ENCODE measurements at regions not wholly inside any gene's neighbourhood (a gene's known extent, or its start where the extent isn't known, plus 50 kb on each side); places are given as distances from the start of the nearest gene placed in this dataset.
"Not testable (repeated sequence)": the region's sequence is repeated elsewhere in the genome, so short reads cannot be mapped to it uniquely, and the experiment has no call there.

GRCh38 chrX:130549382-130549781 is 147.6 kb downstream of the RBMX2 start:
- in situ Hi-C loops (cut with MboI; ENCODE audit: low sequenced_read_pairs) = loop anchor here (25.0 kb wide), 1 partner anchor 363 kb away; the partner anchor contains the start of gene ENOX2

- in situ Hi-C loops (cut with MboI; ENCODE audit: low sequenced_read_pairs) = no loop called here
Measured at GRCh38 chrX:130550351-130550750, 148.6 kb downstream of the RBMX2 start.

GRCh38 chrX:130552444-130553073 is 150.8 kb downstream of the RBMX2 start:
- in situ Hi-C loops (cut with MboI; ENCODE audit: low sequenced_read_pairs) = no loop called here

GRCh38 chrX:130555341-130555740 is 153.6 kb downstream of the RBMX2 start:
- in situ Hi-C loops (cut with MboI; ENCODE audit: low sequenced_read_pairs) = no loop called here

GRCh38 chrX:130555757-130556156 is 154.0 kb downstream of the RBMX2 start:
- in situ Hi-C loops (cut with MboI; ENCODE audit: low sequenced_read_pairs) = no loop called here

GRCh38 chrX:130556951-130557350 is 155.2 kb downstream of the RBMX2 start:
- in situ Hi-C loops (cut with MboI; ENCODE audit: low sequenced_read_pairs) = no loop called here

- in situ Hi-C loops (cut with MboI; ENCODE audit: low sequenced_read_pairs) = no loop called here
Measured at GRCh38 chrX:130560544-130560943, 158.8 kb downstream of the RBMX2 start.

- in situ Hi-C loops (cut with MboI; ENCODE audit: low sequenced_read_pairs) = no loop called here
Measured at GRCh38 chrX:130561930-130562329, 160.1 kb downstream of the RBMX2 start.

GRCh38 chrX:130563476-130563875 is 161.7 kb downstream of the RBMX2 start:
- in situ Hi-C loops (cut with MboI; ENCODE audit: low sequenced_read_pairs) = no loop called here

GRCh38 chrX:130566028-130566683 is 164.4 kb downstream of the RBMX2 start:
- in situ Hi-C loops (cut with MboI; ENCODE audit: low sequenced_read_pairs) = no loop called here

- in situ Hi-C loops (cut with MboI; ENCODE audit: low sequenced_read_pairs) = not testable (repeated sequence)
Measured at GRCh38 chrX:130573030-130573429, 171.2 kb downstream of the RBMX2 start.

Data from HL-60/S4 treated with phorbol 12-myristate 13-acetate at 8.2 ng/mL for 4 days and 3 days (cell line).